Panc1 (cell line): ENCODE measurements at regions not wholly inside any gene's neighbourhood (a gene's known extent, or its start where the extent isn't known, plus 50 kb on each side); places are given as distances from the start of the nearest gene placed in this dataset.

Experiments used
- ATAC-seq: fragments of 200-7000 bp; cut with Tn5 transposase; 2 replicates; pipeline ENCODE4 v1.9.1; 2020; ENCODE audit warnings: mild to moderate bottlenecking, moderate library complexity
- BruUV-seq: library from RNA; stranded (reverse); fragments of 400-500 nt; replicated peaks from 2 replicates; lab custom pipeline; 2021; lab: Mats Ljungman, UMichigan
- CTCF ChIA-PET: fragments of 300-600 bp; sonication (Branson Sonifier 250); formaldehyde crosslinking; loops from one replicate; lab custom pipeline; 2022; ENCODE audit warnings: antibody characterized with exemption; lab: Charles Lee
- POLR2A ChIA-PET: fragments of 300-600 bp; sonication (Branson Sonifier 250); formaldehyde crosslinking; loops from one replicate; lab custom pipeline; 2022; ENCODE audit warnings: antibody characterized with exemption; lab: Charles Lee
- DNase-seq: peaks from one replicate; pipeline ENCODE4 v3.0.0-alpha.2; 2010; ENCODE audit warnings: low read depth, low spot score
- H3K27ac ChIP-seq: 2 replicates; pipeline ENCODE4 v1.5.1; 2011; ENCODE audit warnings: mild to moderate bottlenecking, low read length, inconsistent platforms
- H3K27me3 ChIP-seq: fragments of 200-500 bp; sonication (Bioruptor generic); 2 replicates; pipeline ENCODE4 v1.6.0; 2014; ENCODE audit warnings: low read length, inconsistent platforms; ENCODE audit not compliant: control insufficient read depth, insufficient read depth
- H3K36me3 ChIP-seq: fragments of 200-500 bp; sonication (Bioruptor generic); 2 replicates; pipeline ENCODE4 v1.5.1; 2014; ENCODE audit warnings: inconsistent platforms, mild to moderate bottlenecking, low read length, moderate library complexity; ENCODE audit not compliant: control insufficient read depth, insufficient read depth
- H3K4me1 ChIP-seq: 2 replicates; pipeline ENCODE4 v1.5.1; 2011; ENCODE audit warnings: inconsistent platforms, mild to moderate bottlenecking, low read length, moderate library complexity; ENCODE audit not compliant: control insufficient read depth, insufficient read depth
- H3K4me3 ChIP-seq, 2 experiments: 2 replicates each; pipeline ENCODE4 v1.5.1; 2011 to 2012; ENCODE audit warnings: low read depth in 2 of 2, low read length in 2 of 2, mild to moderate bottlenecking in 2 of 2, inconsistent platforms in 1 of 2, moderate library complexity in 1 of 2
- H3K9me3 ChIP-seq: fragments of 200-500 bp; sonication (Bioruptor generic); 2 replicates; pipeline ENCODE4 v1.5.1; 2014; ENCODE audit warnings: low read depth, mild to moderate bottlenecking, inconsistent platforms, low read length, moderate library complexity; ENCODE audit not compliant: control insufficient read depth, insufficient read depth
- POLR2AphosphoS5 ChIP-seq: IDR thresholded peaks from 2 replicates; pipeline ENCODE4 v1.6.1; 2012; ENCODE audit warnings: mild to moderate bottlenecking, low read depth, low read length, moderate library complexity
- SIN3A ChIP-seq: IDR thresholded peaks from 2 replicates; pipeline ENCODE4 v1.6.1; 2012; ENCODE audit warnings: low read depth, mild to moderate bottlenecking, low read length, moderate library complexity, borderline replicate concordance; ENCODE audit not compliant: insufficient read depth
- TCF7L2 ChIP-seq: IDR thresholded peaks from 2 replicates; pipeline ENCODE4 v1.6.1; 2011; ENCODE audit warnings: mild to moderate bottlenecking, low read depth, low read length, inconsistent platforms
- in situ Hi-C: cut with HindIII; loops from 2 replicates; pipeline ENCODE4 v1.10.0; 2016; ENCODE audit warnings: low sequenced_read_pairs, low pct_unique_long_range_greater_than_20kb
- intact Hi-C: fragments of 100-400 bp; cut with micrococcal nuclease; formaldehyde crosslinking; loops from one replicate; pipeline ENCODE4 v1.10.0; 2022; ENCODE audit not compliant: unreplicated experiment
- TF ChIP-seq, protein P1 (sequence below), 2 experiments: IDR thresholded peaks; 2 replicates each; pipeline ENCODE4 v1.6.1; 2011 to 2012; ENCODE audit warnings: low read depth in 2 of 2, control low read depth in 1 of 2, low read length in 1 of 2, mild to moderate bottlenecking in 1 of 2, moderate library complexity in 1 of 2; ENCODE audit not compliant: insufficient read depth in 1 of 2
- TF ChIP-seq, protein P2 (sequence below): fragments of 450-650 bp; IDR thresholded peaks from 2 replicates; pipeline ENCODE4 v1.5.1; 2017; ENCODE audit warnings: mild to moderate bottlenecking

DNA sequence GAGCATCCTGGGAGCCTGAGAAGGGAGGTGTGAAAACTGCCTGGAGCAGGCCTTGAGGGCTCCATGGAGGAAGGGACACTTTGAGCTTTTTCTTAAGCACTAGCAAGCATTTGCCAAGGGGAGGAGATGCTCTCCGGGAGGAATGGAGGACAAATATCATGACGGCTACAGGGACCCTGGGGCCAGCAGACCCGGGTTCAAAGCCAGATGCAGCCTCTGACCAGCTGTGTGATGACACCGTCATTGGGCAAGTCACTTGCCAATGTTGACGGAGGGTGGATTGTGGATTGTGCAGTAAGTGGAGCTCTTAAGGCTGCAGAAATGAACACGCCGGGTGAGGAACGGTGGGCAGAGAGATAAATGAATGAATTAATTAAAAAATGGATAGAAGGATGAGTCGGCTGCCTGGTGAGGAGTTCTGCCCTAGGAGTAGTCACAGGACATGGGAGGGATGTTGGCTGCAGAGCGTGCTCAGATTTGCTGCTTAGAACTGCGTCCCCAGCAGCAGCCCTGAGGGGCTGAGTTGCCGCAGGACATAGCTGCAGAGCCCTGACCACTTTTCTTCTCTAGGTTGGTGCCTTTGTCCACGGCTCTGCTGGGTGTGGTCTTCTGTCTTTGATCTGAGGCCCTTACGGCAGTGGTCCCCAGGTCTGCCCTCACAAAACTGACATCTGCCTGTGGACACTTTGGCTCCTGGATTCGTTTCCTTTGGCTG, 507.6 kb downstream of the NPHP4 start:
- TF ChIP-seq TCF7L2: no peak
- no peak for ATAC-seq
- H3K4me1 ChIP-seq: no peaks in the 10 kb centered on the region
- POLR2A ChIA-PET: no interaction called here
- H3K27me3 ChIP-seq: peaks cover 3% of the 10 kb centered on the region; the same call in 1 of the 2 replicates
- CTCF ChIA-PET: no interaction called here
- intact Hi-C loops: no loop called here
- no peak for DNase-seq
- H3K4me3 ChIP-seq: no peak overlapping the region
- in situ Hi-C loops: no loop called here
- no peak overlapping the region for H3K27ac ChIP-seq
- no peaks in the 10 kb centered on the region for H3K9me3 ChIP-seq
- no TSS peak for BruUV-seq
- H3K36me3 ChIP-seq: no peaks in the 10 kb centered on the region

- ATAC-seq (no peak), DNase-seq (no peak)
- no peak overlapping the region for H3K4me3 ChIP-seq
- BruUV-seq: no TSS peak
- intact Hi-C loops: no loop called here
- H3K9me3 ChIP-seq: no peaks in the 10 kb centered on the region
- no peaks in the 10 kb centered on the region for H3K36me3 ChIP-seq
- no peak overlapping the region for H3K27ac ChIP-seq
- POLR2A ChIA-PET: no interaction called here
- CTCF ChIA-PET: no interaction called here
- H3K4me1 ChIP-seq: no peaks in the 10 kb centered on the region
- TF ChIP-seq, protein P1, sequence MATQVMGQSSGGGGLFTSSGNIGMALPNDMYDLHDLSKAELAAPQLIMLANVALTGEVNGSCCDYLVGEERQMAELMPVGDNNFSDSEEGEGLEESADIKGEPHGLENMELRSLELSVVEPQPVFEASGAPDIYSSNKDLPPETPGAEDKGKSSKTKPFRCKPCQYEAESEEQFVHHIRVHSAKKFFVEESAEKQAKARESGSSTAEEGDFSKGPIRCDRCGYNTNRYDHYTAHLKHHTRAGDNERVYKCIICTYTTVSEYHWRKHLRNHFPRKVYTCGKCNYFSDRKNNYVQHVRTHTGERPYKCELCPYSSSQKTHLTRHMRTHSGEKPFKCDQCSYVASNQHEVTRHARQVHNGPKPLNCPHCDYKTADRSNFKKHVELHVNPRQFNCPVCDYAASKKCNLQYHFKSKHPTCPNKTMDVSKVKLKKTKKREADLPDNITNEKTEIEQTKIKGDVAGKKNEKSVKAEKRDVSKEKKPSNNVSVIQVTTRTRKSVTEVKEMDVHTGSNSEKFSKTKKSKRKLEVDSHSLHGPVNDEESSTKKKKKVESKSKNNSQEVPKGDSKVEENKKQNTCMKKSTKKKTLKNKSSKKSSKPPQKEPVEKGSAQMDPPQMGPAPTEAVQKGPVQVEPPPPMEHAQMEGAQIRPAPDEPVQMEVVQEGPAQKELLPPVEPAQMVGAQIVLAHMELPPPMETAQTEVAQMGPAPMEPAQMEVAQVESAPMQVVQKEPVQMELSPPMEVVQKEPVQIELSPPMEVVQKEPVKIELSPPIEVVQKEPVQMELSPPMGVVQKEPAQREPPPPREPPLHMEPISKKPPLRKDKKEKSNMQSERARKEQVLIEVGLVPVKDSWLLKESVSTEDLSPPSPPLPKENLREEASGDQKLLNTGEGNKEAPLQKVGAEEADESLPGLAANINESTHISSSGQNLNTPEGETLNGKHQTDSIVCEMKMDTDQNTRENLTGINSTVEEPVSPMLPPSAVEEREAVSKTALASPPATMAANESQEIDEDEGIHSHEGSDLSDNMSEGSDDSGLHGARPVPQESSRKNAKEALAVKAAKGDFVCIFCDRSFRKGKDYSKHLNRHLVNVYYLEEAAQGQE (IDR thresholded peaks at IDR 0.05; ENCODE audit: insufficient read depth in 1 of 2, low read depth in 2 of 2, low read length in 1 of 2): no peak
- no peak for TF ChIP-seq TCF7L2
- no peak for TF ChIP-seq SIN3A
- TF ChIP-seq, protein P2, sequence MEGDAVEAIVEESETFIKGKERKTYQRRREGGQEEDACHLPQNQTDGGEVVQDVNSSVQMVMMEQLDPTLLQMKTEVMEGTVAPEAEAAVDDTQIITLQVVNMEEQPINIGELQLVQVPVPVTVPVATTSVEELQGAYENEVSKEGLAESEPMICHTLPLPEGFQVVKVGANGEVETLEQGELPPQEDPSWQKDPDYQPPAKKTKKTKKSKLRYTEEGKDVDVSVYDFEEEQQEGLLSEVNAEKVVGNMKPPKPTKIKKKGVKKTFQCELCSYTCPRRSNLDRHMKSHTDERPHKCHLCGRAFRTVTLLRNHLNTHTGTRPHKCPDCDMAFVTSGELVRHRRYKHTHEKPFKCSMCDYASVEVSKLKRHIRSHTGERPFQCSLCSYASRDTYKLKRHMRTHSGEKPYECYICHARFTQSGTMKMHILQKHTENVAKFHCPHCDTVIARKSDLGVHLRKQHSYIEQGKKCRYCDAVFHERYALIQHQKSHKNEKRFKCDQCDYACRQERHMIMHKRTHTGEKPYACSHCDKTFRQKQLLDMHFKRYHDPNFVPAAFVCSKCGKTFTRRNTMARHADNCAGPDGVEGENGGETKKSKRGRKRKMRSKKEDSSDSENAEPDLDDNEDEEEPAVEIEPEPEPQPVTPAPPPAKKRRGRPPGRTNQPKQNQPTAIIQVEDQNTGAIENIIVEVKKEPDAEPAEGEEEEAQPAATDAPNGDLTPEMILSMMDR: no peak
- no peak for TF ChIP-seq POLR2AphosphoS5
- H3K27me3 ChIP-seq: peaks cover 8% of the 10 kb centered on the region; the same call in 1 of the 2 replicates
- in situ Hi-C loops: no loop called here
Measured at GRCh38 chr1:5481889-5482288, 510.3 kb downstream of the NPHP4 start.

GRCh38 chr1:5480906-5481305, 511.3 kb downstream of the NPHP4 start:
- in situ Hi-C loops: no loop called here
- CTCF ChIA-PET: no interaction called here
- no peak for DNase-seq

More at GRCh38 chr1:5480906-5481305, 511.3 kb downstream of the NPHP4 start:
- ATAC-seq: no peak
- BruUV-seq: no TSS peak
- POLR2A ChIA-PET: no interaction called here
- Histone ChIP-seq H3K4me3 (no peak overlapping the region), H3K4me1 (no peaks in the 10 kb centered on the region), H3K9me3 (no peaks in the 10 kb centered on the region), H3K36me3 (no peaks in the 10 kb centered on the region), H3K27me3 (peaks cover 8% of the 10 kb centered on the region; the same call in 1 of the 2 replicates), H3K27ac (no peak overlapping the region)
- intact Hi-C loops: no loop called here
- TF ChIP-seq SIN3A (no peak), POLR2AphosphoS5 (no peak), TCF7L2 (no peak)
- TF ChIP-seq, protein P1 (IDR thresholded peaks at IDR 0.05; ENCODE audit: insufficient read depth in 1 of 2, low read depth in 2 of 2, low read length in 1 of 2): no peak
- TF ChIP-seq, protein P2: no peak
